ENCODE measurements at regions not wholly inside any gene's neighbourhood (a gene's known extent, or its start where the extent isn't known, plus 50 kb on each side); places are given as distances from the start of the nearest gene placed in this dataset.

DNA sequence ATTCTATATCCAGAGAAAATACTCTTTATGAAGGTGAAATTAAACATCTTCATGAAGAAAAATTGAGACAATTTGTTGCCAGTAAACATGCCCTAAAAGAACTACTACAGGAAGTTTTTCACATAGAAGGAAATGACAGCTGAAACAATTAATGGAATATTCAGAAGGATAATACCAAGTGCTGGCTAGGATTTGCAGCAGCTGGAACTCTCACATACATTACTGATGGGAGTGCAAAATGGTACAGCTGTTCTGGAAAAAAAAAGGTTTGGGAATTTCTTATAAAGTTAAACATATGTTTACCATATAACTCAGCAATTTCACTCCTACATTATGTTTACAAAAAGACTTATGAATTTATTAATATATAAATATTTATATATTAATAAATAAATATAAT is 193.2 kb upstream of the FAT4 start:
- H3K36me3 ChIP-seq (ENCODE audit: control insufficient read depth, insufficient read depth, low read length), result no peaks in the 10 kb centered on the region
- H3K4me3 ChIP-seq (replicated peaks; ENCODE audit: low read depth, low read length), result no peak overlapping the region
- DNase-seq (ENCODE audit: extremely low read depth, insufficient read length), result no peak
- TF ChIP-seq CTCF (IDR thresholded peaks at IDR 0.05; ENCODE audit: insufficient read depth, low read length, poor library complexity, severe bottlenecking), result no peak
- H3K27me3 ChIP-seq (replicated peaks; ENCODE audit: control insufficient read depth, insufficient read depth, low read length), result no peaks in the 10 kb centered on the region

- TF ChIP-seq CTCF (IDR thresholded peaks at IDR 0.05; ENCODE audit: insufficient read depth, low read length, poor library complexity, severe bottlenecking), result no peak
These were observed 198.3 kb upstream of the FAT4 start for GRCh38 chr4:125116431-125116830.

GRCh38 chr4:125115941-125116340 is 198.8 kb upstream of the FAT4 start:
- Histone ChIP-seq H3K4me3 (replicated peaks; ENCODE audit: low read depth, low read length) (no peak overlapping the region), H3K36me3 (ENCODE audit: control insufficient read depth, insufficient read depth, low read length) (no peaks in the 10 kb centered on the region), H3K27me3 (replicated peaks; ENCODE audit: control insufficient read depth, insufficient read depth, low read length) (no peaks in the 10 kb centered on the region)
- no peak for DNase-seq (ENCODE audit: extremely low read depth, insufficient read length)
- no peak for TF ChIP-seq CTCF (IDR thresholded peaks at IDR 0.05; ENCODE audit: insufficient read depth, low read length, poor library complexity, severe bottlenecking)

More at GRCh38 chr4:125116431-125116830, 198.3 kb upstream of the FAT4 start:
- H3K36me3 ChIP-seq (ENCODE audit: control insufficient read depth, insufficient read depth, low read length), result no peaks in the 10 kb centered on the region
- H3K4me3 ChIP-seq (replicated peaks; ENCODE audit: low read depth, low read length), result no peak overlapping the region
- DNase-seq (ENCODE audit: extremely low read depth, insufficient read length), result no peak
- no peaks in the 10 kb centered on the region for H3K27me3 ChIP-seq (replicated peaks; ENCODE audit: control insufficient read depth, insufficient read depth, low read length)

GRCh38 chr4:125115476-125115875 is 199.3 kb upstream of the FAT4 start:
- H3K36me3 ChIP-seq (ENCODE audit: control insufficient read depth, insufficient read depth, low read length), result no peaks in the 10 kb centered on the region
- TF ChIP-seq CTCF (IDR thresholded peaks at IDR 0.05; ENCODE audit: insufficient read depth, low read length, poor library complexity, severe bottlenecking), result no peak
- no peak for DNase-seq (ENCODE audit: extremely low read depth, insufficient read length)
- H3K27me3 ChIP-seq (replicated peaks; ENCODE audit: control insufficient read depth, insufficient read depth, low read length), result no peaks in the 10 kb centered on the region
- no peak overlapping the region for H3K4me3 ChIP-seq (replicated peaks; ENCODE audit: low read depth, low read length)

- no peaks in the 10 kb centered on the region for H3K36me3 ChIP-seq (ENCODE audit: control insufficient read depth, insufficient read depth, low read length)
- no peak overlapping the region for H3K4me3 ChIP-seq (replicated peaks; ENCODE audit: low read depth, low read length)
- H3K27me3 ChIP-seq (replicated peaks; ENCODE audit: control insufficient read depth, insufficient read depth, low read length), result no peaks in the 10 kb centered on the region
- no peak for DNase-seq (ENCODE audit: extremely low read depth, insufficient read length)
- no peak for TF ChIP-seq CTCF (IDR thresholded peaks at IDR 0.05; ENCODE audit: insufficient read depth, low read length, poor library complexity, severe bottlenecking)
These were observed 202.2 kb upstream of the FAT4 start for GRCh38 chr4:125112536-125112935.

GRCh38 chr4:125111323-125111722 is 203.4 kb upstream of the FAT4 start:
- no peak overlapping the region for H3K4me3 ChIP-seq (replicated peaks; ENCODE audit: low read depth, low read length)
- H3K27me3 ChIP-seq (replicated peaks; ENCODE audit: control insufficient read depth, insufficient read depth, low read length), result no peaks in the 10 kb centered on the region
- no peak for TF ChIP-seq CTCF (IDR thresholded peaks at IDR 0.05; ENCODE audit: insufficient read depth, low read length, poor library complexity, severe bottlenecking)

More at GRCh38 chr4:125111323-125111722, 203.4 kb upstream of the FAT4 start:
- no peak for DNase-seq (ENCODE audit: extremely low read depth, insufficient read length)
- H3K36me3 ChIP-seq (ENCODE audit: control insufficient read depth, insufficient read depth, low read length), result no peaks in the 10 kb centered on the region
